Left ventricle myocardium inferior (tissue), 1 donor: ENCODE measurements at regions not wholly inside any gene's neighbourhood (a gene's known extent, or its start where the extent isn't known, plus 50 kb on each side); places are given as distances from the start of the nearest gene placed in this dataset.

Source experiments
- DNase-seq: peaks from one replicate; pipeline ENCODE4 v3.0.0-alpha.2; 2020
- H3K27ac ChIP-seq: fragments of 200-600 bp; replicated peaks from 2 replicates; pipeline ENCODE4 v1.8.0; 2021
- H3K27me3 ChIP-seq: fragments of 200-600 bp; 2 replicates; pipeline ENCODE4 v1.8.0; 2021; ENCODE audit warnings: low read depth
- H3K36me3 ChIP-seq: fragments of 200-600 bp; 2 replicates; pipeline ENCODE4 v1.8.0; 2021
- H3K4me1 ChIP-seq: fragments of 200-600 bp; 2 replicates; pipeline ENCODE4 v1.8.0; 2021
- H3K4me3 ChIP-seq: fragments of 200-600 bp; 2 replicates; pipeline ENCODE4 v1.8.0; 2021; ENCODE audit warnings: mild to moderate bottlenecking, moderate library complexity
- H3K9me3 ChIP-seq: fragments of 200-600 bp; replicated peaks from 2 replicates; pipeline ENCODE4 v1.8.0; 2021
- intact Hi-C: fragments of 100-400 bp; cut with micrococcal nuclease; formaldehyde crosslinking; loops from one replicate; pipeline ENCODE4 v1.11.0; 2022
- TF ChIP-seq, protein P1 (sequence below): fragments of 200-600 bp; IDR thresholded peaks from 2 replicates; pipeline ENCODE4 v1.8.0; 2021; ENCODE audit warnings: antibody characterized with exemption, mild to moderate bottlenecking, borderline replicate concordance
- donor health status: DM: no; HTN: yes; CAD: no; lungs with severe emphysema.

DNA sequence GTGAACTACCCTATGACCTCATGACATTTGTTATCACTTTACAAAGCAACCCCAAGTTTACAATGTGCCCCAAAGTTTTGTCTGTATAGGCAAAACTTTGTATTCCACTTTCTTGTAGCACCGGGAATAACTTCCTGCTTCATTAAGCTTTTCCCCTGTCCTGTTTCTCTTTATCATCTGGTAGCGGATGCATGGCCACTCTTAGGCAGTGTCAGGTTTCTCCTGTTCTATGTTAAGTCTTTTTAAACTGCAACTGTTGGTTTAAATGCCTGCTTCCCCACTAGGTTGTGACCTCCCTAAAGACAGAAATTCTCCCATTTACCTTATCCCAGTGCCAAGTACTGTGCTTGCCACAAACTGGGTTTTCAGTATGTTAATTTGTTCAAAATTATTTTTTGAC is 433.6 kb upstream of the DPH6 start:
- DNase-seq, result no peak
- H3K36me3 ChIP-seq, result no peaks in the 10 kb centered on the region
- no peaks in the 10 kb centered on the region for H3K27me3 ChIP-seq
- no peak overlapping the region for H3K4me3 ChIP-seq
- H3K27ac ChIP-seq, result no peak overlapping the region
- TF ChIP-seq, protein P1, sequence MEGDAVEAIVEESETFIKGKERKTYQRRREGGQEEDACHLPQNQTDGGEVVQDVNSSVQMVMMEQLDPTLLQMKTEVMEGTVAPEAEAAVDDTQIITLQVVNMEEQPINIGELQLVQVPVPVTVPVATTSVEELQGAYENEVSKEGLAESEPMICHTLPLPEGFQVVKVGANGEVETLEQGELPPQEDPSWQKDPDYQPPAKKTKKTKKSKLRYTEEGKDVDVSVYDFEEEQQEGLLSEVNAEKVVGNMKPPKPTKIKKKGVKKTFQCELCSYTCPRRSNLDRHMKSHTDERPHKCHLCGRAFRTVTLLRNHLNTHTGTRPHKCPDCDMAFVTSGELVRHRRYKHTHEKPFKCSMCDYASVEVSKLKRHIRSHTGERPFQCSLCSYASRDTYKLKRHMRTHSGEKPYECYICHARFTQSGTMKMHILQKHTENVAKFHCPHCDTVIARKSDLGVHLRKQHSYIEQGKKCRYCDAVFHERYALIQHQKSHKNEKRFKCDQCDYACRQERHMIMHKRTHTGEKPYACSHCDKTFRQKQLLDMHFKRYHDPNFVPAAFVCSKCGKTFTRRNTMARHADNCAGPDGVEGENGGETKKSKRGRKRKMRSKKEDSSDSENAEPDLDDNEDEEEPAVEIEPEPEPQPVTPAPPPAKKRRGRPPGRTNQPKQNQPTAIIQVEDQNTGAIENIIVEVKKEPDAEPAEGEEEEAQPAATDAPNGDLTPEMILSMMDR, result no peak
- H3K4me1 ChIP-seq, result peaks cover 2% of the 10 kb centered on the region
- no peaks in the 10 kb centered on the region for H3K9me3 ChIP-seq
- intact Hi-C loops, result no loop called here

DNA sequence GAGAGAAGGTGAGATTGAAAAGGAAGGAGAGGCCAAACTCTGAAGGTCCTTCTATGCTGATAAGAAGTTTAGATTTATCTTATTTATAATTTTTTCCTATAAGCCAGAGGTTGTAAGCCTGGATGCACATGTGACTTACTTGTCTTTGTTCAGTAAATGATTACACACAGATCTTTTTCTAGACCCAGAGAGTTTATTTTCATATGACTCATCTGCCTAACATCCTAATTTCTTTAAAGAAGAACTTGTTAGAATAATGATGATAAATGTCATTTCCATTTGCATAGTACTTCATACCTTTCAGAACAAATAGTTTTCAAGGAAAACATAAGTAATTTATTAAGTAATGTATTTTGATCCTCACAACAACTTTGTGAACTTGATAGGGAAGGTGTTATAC is 434.8 kb upstream of the DPH6 start:
- no peak overlapping the region for H3K4me3 ChIP-seq
- TF ChIP-seq, protein P1, result no peak
- no peaks in the 10 kb centered on the region for H3K36me3 ChIP-seq
- H3K27me3 ChIP-seq, result no peaks in the 10 kb centered on the region
- no peaks in the 10 kb centered on the region for H3K9me3 ChIP-seq
- peaks cover 14% of the 10 kb centered on the region for H3K4me1 ChIP-seq
- no peak overlapping the region for H3K27ac ChIP-seq
- no peak for DNase-seq
- intact Hi-C loops, result no loop called here

DNA sequence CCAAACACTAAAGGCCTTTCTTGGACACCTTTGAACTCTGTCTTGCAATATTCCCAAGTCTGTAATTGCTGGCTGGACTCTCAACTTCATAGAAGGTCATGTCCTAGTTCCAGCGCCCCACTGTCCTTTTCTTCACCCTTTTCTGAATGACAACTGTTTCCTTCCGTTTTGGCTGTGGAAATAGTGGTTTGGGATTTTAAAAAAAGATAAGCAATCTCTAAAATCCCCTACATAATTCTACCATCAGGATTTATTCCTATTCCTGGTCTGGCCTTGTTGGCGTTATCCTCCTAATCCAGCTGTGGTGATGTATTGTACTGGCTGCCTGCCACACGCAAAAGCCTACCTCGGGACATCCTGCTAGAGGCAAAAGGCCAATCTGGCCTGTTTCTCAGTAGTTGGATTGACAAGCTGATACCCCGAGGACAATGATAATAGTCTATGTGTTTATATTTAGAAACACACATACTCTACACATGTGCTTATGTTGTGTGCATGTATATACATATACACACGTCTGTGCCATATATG is 440.3 kb upstream of the DPH6 start:
- Histone ChIP-seq H3K27ac (peak overlapping the region; percentile 50), H3K4me3 (no peak overlapping the region), H3K4me1 (peaks cover 38% of the 10 kb centered on the region), H3K27me3 (no peaks in the 10 kb centered on the region), H3K36me3 (no peaks in the 10 kb centered on the region), H3K9me3 (no peaks in the 10 kb centered on the region)
- intact Hi-C loops, result no loop called here
- TF ChIP-seq, protein P1, result no peak
- peak; percentile 76 for DNase-seq

DNA sequence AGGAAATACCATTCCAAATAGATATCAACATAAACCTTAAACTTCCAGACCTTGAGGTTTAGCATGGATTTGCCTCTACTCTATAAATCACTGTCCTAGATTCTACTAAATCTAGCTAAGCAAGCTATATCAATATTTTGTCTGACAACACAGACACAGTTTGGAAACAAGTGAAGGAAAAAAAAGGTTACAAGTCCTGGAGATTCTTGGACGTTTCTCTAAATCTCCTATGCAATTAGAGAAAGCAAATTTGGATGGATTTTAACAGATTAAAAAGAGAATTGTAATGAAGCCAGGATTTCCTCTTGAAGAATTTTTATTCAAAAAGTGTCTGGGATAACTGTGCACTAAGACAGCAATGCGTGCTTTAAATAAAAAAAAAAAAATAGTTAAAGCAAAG is 441.1 kb upstream of the DPH6 start:
- H3K9me3 ChIP-seq, result no peaks in the 10 kb centered on the region
- no peaks in the 10 kb centered on the region for H3K36me3 ChIP-seq
- H3K27me3 ChIP-seq, result no peaks in the 10 kb centered on the region
- peaks cover 38% of the 10 kb centered on the region for H3K4me1 ChIP-seq
- TF ChIP-seq, protein P1, result no peak
- no peak for DNase-seq
- H3K27ac ChIP-seq, result peak overlapping the region; percentile 50
- no peak overlapping the region for H3K4me3 ChIP-seq
- intact Hi-C loops, result no loop called here

DNA sequence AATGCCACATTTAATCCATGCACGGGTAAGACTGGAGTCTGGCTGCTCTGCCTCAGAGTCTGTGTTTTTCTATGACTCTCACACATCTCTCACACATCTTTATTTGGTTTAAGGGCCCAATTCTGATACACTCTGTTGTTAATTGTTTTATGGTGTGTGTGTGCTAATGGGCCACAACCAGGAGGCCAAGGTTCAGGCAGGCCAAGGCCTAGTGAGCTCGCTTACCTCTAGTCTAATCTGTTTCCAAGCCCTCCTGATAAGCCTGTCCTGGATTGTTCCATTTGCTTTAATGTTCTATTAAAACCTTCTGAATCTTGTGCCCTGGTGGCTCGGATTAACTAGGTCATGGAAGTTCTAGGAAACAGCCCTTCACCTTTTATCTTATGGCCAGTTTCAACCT is 445.4 kb upstream of the DPH6 start:
- peaks cover 18% of the 10 kb centered on the region for H3K4me1 ChIP-seq
- no peaks in the 10 kb centered on the region for H3K36me3 ChIP-seq
- TF ChIP-seq, protein P1, result no peak
- no peaks in the 10 kb centered on the region for H3K9me3 ChIP-seq
- no peak overlapping the region for H3K27ac ChIP-seq
- H3K4me3 ChIP-seq, result no peak overlapping the region
- intact Hi-C loops, result no loop called here
- DNase-seq, result no peak
- H3K27me3 ChIP-seq, result no peaks in the 10 kb centered on the region
